Upper lobe of left lung (tissue), 4 donors: ENCODE measurements at regions not wholly inside any gene's neighbourhood (a gene's known extent, or its start where the extent isn't known, plus 50 kb on each side); places are given as distances from the start of the nearest gene placed in this dataset.
"Not testable (repeated sequence)": the region's sequence is repeated elsewhere in the genome, so short reads cannot be mapped to it uniquely, and the experiment has no call there.

Experiments
- CTCF ChIP-seq, 6 experiments: fragments of 450-650 bp in 4 of 6; fragments of 200-600 bp in 2 of 6; sonication (generic) in 2 of 6; IDR thresholded peaks; one replicate each; pipeline ENCODE4 v1.5.1; 2016 to 2019; ENCODE audit warnings: antibody characterized with exemption in 6 of 6
- EP300 ChIP-seq, 4 donors: sonication (generic); formaldehyde crosslinking; IDR thresholded peaks; one replicate each; pipeline ENCODE4 v1.5.1; 2017; ENCODE audit warnings: antibody characterized with exemption in 4 of 4, control low read depth in 2 of 4
- POLR2A ChIP-seq, 4 donors: fragments of 450-650 bp; IDR thresholded peaks; one replicate each; pipeline ENCODE4 v1.5.1; 2016 to 2017; ENCODE audit warnings: antibody characterized with exemption in 4 of 4, mild to moderate bottlenecking in 2 of 4

- TF ChIP-seq CTCF, POLR2A, EP300 (IDR thresholded peaks at IDR 0.05): not testable (repeated sequence)
Observed at GRCh38 chr12:9469956-9470355, 137.8 kb downstream of the KLRB1 start.
